Transverse colon (tissue), 4 donors: ENCODE measurements at regions not wholly inside any gene's neighbourhood (a gene's known extent, or its start where the extent isn't known, plus 50 kb on each side); places are given as distances from the start of the nearest gene placed in this dataset.

Source experiments
- POLR2A ChIP-seq: fragments of 450-650 bp; IDR thresholded peaks from one replicate; pipeline ENCODE4 v1.6.1; 2016; ENCODE audit warnings: antibody characterized with exemption, mild to moderate bottlenecking, moderate library complexity
- POLR2AphosphoS5 ChIP-seq, 3 donors: sonication (generic); formaldehyde crosslinking; IDR thresholded peaks; one replicate each; pipeline ENCODE4 v1.6.1; 2016; ENCODE audit warnings: antibody characterized with exemption in 3 of 3
- TF ChIP-seq, protein P1 (sequence below), 5 experiments: fragments of 200-600 bp in 3 of 5; fragments of 450-650 bp in 2 of 5; sonication (generic) in 3 of 5; IDR thresholded peaks; 1 replicate in 2 of 5; 2 replicates in 3 of 5; pipeline ENCODE4 v1.5.1; 2016 to 2017; ENCODE audit warnings: antibody characterized with exemption in 5 of 5, inconsistent platforms in 3 of 5, mild to moderate bottlenecking in 2 of 5, moderate library complexity in 1 of 5

DNA sequence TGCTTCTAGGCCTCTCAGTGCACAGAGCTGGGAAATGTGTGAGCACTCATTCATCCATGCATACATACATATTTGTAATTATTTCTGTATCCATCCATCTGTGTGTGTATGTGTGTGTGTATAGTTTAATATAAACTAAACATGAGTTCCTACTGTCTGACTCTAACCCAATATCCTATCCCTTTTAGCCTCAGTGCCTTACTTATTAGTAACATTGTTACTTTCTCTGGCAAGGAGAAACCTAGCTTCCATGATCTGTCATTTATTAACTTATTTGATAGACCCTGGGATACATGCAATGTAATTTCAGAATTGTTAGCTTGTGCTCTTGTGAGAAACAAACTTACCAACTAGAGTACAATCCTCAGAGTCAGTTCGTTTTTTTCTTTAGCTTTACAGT lies 59.0 kb upstream of the WSCD1 start:
- TF ChIP-seq, protein P1, sequence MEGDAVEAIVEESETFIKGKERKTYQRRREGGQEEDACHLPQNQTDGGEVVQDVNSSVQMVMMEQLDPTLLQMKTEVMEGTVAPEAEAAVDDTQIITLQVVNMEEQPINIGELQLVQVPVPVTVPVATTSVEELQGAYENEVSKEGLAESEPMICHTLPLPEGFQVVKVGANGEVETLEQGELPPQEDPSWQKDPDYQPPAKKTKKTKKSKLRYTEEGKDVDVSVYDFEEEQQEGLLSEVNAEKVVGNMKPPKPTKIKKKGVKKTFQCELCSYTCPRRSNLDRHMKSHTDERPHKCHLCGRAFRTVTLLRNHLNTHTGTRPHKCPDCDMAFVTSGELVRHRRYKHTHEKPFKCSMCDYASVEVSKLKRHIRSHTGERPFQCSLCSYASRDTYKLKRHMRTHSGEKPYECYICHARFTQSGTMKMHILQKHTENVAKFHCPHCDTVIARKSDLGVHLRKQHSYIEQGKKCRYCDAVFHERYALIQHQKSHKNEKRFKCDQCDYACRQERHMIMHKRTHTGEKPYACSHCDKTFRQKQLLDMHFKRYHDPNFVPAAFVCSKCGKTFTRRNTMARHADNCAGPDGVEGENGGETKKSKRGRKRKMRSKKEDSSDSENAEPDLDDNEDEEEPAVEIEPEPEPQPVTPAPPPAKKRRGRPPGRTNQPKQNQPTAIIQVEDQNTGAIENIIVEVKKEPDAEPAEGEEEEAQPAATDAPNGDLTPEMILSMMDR (IDR thresholded peaks at IDR 0.05) = no peak
- TF ChIP-seq POLR2A (no peak), POLR2AphosphoS5 (IDR thresholded peaks at IDR 0.05) (no peak)
